Activated CD8-positive, alpha-beta memory T cell treated with anti-CD3 and anti-CD28 coated beads for 4 hours (primary cell): ENCODE measurements at regions not wholly inside any gene's neighbourhood (a gene's known extent, or its start where the extent isn't known, plus 50 kb on each side); places are given as distances from the start of the nearest gene placed in this dataset.
"Not testable (repeated sequence)": the region's sequence is repeated elsewhere in the genome, so short reads cannot be mapped to it uniquely, and the experiment has no call there.

Experiments
- DNase-seq, 2 donors: peaks; one replicate each; pipeline ENCODE4 v3.0.0-alpha.2; 2020; ENCODE audit warnings: low read depth in 2 of 2

- not testable (repeated sequence) for DNase-seq
Observed at GRCh38 chr3:75394102-75394501, 270.0 kb upstream of the FRG2C start.

- DNase-seq, result not testable (repeated sequence)
Observed at GRCh38 chr3:75394562-75395360, 269.4 kb upstream of the FRG2C start.

- DNase-seq, result no peak
Observed at GRCh38 chr3:75395580-75396315, 268.4 kb upstream of the FRG2C start.

GRCh38 chr3:75396316-75396802 lies 267.8 kb upstream of the FRG2C start:
- no peak for DNase-seq

DNA sequence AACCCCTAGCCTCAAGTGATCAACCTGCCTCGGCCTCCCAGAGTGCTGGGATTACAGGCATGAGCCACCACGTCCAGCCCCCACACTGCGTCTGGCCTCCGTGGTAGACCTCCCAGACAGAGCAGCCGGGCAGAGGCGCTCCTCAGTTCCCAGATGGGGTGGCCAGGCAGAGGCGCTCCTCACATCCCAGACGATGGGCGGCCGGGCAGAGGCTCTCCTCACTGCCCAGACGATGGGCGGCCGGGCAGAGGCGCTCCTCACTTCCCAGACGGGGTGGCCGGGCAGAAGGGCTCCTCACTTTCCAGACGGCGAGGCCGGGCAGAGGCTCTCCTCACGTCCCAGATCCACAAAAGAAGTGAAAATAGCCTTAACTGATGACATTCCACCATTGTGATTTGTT lies 266.6 kb upstream of the FRG2C start:
- not testable (repeated sequence) for DNase-seq

DNA sequence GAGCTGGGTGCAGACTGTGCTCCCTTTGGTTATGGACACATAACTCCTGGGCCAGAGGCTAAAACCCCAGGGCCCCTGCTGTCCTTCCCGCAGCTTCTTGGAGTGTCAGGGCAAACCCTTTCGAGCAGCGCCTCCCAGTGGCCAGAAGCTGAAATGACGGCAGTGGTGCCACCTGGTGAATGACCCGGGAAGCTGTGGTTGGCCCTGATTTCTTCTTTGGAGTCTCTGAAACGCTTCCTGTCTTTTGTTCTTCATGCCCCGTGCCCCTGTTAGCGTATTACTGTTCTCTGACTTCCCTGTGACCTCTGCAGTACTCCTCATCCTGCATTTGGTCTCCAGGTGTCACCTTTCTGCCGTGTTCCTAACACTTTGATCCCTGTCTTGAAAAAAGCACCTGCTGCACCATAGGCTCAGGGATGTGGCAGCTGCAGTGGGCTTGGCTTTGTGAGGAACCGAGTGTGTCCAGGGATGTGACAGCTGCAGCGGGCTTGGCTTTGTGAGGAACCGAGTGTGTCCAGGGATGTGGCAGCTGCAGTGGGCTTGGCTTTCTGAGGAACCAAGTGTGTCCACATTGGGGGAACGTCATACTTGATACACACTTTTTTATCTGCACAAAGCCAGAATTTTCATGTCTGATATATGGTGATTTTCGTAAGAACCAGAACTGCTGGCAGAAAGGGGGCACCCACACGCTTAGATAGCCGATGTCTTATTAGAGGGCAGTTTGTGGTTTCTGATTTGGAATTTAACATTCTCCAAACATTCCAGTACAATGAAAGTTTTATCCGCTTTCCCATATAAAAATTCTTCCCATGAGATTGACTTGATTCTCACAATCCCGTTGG lies 241.8 kb upstream of the FRG2C start:
- not testable (repeated sequence) for DNase-seq

- DNase-seq, result not testable (repeated sequence)
Observed at GRCh38 chr3:75425379-75425778, 238.7 kb upstream of the FRG2C start.

GRCh38 chr3:75427486-75427885 lies 236.6 kb upstream of the FRG2C start:
- not testable (repeated sequence) for DNase-seq

DNA sequence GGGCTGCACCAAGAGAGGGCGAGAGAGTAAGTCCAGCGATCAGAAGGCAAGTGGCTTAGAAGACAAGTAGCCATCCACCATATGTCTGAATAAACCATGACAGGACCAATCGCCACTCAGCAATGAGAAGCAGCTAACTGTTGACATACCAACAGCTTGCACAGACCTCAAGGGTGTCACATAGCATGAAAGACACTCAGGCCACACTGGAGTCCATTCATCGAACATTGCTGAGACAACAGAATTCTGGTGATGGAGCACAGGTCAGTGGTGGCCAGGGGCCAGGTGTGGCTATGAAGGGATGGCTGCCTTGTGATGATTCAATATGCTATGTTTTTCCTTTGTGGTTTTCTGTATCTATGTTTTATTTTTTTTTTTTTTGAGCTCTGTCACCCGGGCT lies 236.2 kb upstream of the FRG2C start:
- DNase-seq, result not testable (repeated sequence)

GRCh38 chr3:75429561-75430220 lies 234.4 kb upstream of the FRG2C start:
- DNase-seq, result peak; percentile 46 to 54

DNA sequence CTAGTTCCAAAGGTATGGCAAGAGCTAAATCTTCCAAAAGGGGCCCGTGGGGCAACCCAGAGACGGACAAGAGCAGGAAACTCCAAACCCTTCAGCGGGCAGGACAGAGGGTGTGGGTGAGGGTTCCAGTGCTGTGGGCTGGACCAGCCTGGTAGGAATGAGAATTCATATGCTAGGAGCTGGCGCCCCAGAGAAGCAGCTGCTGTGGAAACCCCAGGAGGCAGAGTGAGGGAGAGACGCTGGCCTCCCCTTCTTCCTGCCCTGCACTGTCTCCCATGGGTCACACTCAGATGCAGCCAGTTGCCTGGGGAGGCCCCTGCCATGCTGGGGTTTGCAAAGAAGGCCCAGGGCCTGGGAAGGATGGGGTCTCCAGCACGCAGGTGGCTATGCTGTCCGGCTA lies 233.7 kb upstream of the FRG2C start:
- DNase-seq, result not testable (repeated sequence)

DNA sequence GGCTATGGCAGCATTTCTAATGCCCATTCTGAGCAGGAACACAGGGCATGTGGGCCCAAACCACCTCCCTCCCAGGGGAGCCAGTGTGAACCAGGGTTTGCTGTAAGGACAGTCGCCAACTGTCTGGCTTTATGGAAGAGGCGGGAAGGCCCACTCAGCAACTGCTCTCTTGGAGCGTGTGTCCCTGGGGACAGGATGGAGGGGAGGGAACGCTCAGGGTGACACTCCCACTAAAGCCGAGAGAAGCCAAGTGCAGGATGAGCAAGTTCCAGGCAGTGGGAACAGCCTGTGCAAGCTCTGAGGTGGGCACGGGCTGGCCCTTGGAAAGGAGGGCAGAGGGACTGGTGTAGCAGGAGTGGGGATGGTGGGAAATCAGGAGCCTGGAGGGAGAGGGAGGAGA lies 233.0 kb upstream of the FRG2C start:
- DNase-seq, result not testable (repeated sequence)

DNA sequence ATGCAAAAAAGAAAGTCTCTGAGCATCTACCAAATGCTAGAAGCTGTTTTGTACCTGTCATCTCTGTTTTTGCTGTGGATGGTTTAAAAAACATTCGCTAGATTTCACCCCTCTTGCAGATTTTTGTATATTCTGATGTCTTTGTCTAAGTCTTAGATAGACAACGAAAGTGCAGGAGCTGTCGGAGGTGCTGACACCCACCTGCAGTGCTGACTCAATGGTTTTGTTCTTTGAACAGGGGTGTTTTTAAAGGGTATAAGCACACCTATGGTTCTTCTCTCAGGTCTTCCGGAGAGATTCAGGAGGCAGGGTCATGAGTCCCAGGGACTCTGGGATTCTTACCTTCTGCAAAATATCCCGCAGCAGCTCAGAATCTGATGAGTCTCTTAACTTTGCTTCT lies 231.7 kb upstream of the FRG2C start:
- not testable (repeated sequence) for DNase-seq

- DNase-seq, result not testable (repeated sequence)
Observed at GRCh38 chr3:75432885-75433284, 231.2 kb upstream of the FRG2C start.

DNA sequence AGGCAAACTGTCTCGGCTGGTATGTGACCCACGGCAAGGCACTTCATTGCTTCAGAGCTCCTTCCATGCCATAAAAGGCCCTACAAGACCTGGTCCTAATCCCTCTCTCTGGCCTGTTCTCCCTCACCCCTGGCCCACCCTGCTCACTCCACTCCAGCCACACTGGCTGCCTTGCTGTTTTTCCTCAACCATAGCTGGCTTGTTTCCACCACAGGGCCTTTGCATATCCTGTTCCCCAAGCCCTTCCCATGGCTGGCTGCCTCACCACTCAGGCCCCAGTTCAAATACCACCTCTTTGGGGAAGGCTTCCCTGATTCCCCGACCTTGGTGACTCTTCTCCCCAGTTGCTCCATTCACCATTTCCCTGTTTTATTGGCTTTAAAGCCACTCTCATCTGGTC lies 230.8 kb upstream of the FRG2C start:
- not testable (repeated sequence) for DNase-seq

- DNase-seq, result not testable (repeated sequence)
Observed at GRCh38 chr3:75434276-75434912, 229.7 kb upstream of the FRG2C start.

DNA sequence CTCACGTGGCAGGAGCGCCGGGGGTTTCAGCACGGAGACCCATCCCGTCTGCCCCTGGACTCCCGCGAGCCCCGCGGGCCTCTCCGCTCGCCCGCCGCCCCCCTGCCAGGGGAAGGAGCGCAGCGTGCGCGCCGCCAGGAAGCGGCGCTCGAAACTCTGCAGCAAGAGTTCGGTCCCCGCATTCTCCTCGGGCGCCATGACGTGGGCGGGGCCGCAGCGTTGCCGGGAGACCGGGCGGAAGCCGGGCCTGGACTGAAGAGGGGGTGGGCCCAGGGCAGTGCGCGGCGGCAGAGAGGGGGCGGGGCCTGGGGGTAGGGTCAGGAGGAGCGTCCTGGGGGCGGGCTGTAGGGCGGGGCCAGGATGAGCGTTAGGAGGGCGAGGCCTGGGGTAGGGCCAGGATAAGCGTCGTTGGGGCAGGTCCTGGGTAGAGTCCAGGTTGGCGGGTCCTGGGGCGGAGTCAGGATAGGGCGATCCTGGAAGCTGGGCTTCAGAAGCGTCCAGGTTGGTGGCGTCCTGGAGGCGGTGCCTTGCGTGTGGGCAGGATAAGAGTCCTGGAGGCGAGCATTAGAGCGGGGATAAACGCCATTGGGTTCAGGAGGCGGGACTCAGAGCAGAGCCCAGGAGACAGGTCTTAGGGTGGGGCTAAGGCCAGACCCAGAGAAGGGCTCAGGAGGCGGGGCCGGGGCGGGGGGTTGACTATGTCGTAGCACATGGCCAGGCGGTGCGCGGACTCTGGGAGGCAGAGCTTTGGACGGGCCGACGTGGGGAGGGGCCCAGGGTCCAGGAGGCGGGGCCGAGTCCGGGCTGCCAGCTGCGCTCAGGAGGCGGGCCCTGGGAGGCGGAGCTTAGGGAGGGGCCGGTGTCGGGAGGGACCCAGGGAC lies 229.0 kb upstream of the FRG2C start:
- DNase-seq, result peak; percentile 95 to 96

GRCh38 chr3:75435794-75436400 lies 228.2 kb upstream of the FRG2C start:
- not testable (repeated sequence) for DNase-seq

GRCh38 chr3:75440986-75441385 lies 223.1 kb upstream of the FRG2C start:
- DNase-seq, result not testable (repeated sequence)
